ENCODE measurements at regions not wholly inside any gene's neighbourhood (a gene's known extent, or its start where the extent isn't known, plus 50 kb on each side); places are given as distances from the start of the nearest gene placed in this dataset.

DNA sequence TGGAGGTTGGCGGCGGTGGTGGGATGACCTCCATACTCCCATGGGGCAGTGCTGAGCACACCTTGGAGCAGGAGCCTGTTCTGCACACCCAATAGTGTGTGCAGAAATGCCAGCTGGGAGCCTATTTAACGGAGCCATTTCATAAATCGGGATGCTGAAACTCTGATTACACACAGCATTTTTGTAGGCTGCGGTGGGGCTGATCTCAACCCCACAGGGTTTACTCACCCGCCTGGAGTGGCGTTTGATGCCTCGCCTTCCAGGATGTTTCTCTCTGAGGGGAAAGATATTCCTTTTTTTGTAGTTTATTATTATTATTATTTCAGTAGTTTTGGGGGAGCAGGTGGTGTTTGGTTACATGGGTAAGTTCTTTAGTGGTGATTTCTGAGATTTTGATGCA lies 82.6 kb upstream of the WDR26 start:
- Mint-ChIP-seq H3K4me1 (peaks cover 9% of the 10 kb centered on the region), H3K9me3 (peaks cover 2% of the 10 kb centered on the region), H3K36me3 (ENCODE audit: low read depth) (no peaks in the 10 kb centered on the region), H3K27me3 (ENCODE audit: insufficient read depth) (no peaks in the 10 kb centered on the region), H3K4me3 (no peak overlapping the region), H3K27ac (no peak overlapping the region)
- H3K27me3 ChIP-seq (ENCODE audit: control insufficient read depth, insufficient read depth, low read length, poor library complexity, severe bottlenecking), result no peaks in the 10 kb centered on the region
- H3K9ac ChIP-seq (ENCODE audit: extremely low read depth, low read length, poor library complexity, severe bottlenecking), result no peak overlapping the region
- H3K4me3 ChIP-seq (ENCODE audit: low read length), result no peak overlapping the region
- DNase-seq, result no peak
- no peak overlapping the region for H3K27ac ChIP-seq (ENCODE audit: low read depth, low read length)
- TF ChIP-seq, protein P1, sequence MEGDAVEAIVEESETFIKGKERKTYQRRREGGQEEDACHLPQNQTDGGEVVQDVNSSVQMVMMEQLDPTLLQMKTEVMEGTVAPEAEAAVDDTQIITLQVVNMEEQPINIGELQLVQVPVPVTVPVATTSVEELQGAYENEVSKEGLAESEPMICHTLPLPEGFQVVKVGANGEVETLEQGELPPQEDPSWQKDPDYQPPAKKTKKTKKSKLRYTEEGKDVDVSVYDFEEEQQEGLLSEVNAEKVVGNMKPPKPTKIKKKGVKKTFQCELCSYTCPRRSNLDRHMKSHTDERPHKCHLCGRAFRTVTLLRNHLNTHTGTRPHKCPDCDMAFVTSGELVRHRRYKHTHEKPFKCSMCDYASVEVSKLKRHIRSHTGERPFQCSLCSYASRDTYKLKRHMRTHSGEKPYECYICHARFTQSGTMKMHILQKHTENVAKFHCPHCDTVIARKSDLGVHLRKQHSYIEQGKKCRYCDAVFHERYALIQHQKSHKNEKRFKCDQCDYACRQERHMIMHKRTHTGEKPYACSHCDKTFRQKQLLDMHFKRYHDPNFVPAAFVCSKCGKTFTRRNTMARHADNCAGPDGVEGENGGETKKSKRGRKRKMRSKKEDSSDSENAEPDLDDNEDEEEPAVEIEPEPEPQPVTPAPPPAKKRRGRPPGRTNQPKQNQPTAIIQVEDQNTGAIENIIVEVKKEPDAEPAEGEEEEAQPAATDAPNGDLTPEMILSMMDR (conservative IDR thresholded peaks at IDR 0.05), result no peak
- no peaks in the 10 kb centered on the region for H3K4me1 ChIP-seq (ENCODE audit: control insufficient read depth, insufficient read depth, low read length)
- no peaks in the 10 kb centered on the region for H3K36me3 ChIP-seq (ENCODE audit: control insufficient read depth, insufficient read depth, low read length)
- H3K9me3 ChIP-seq (ENCODE audit: control insufficient read depth, low read length), result peaks cover 8% of the 10 kb centered on the region
- 95 to 96% methylated on average over 3 to 8 of the region's 8 CpGs for WGBS, 2 experiments (ENCODE audit: insufficient coverage in 1 of 2, insufficient read length in 1 of 2)

DNA sequence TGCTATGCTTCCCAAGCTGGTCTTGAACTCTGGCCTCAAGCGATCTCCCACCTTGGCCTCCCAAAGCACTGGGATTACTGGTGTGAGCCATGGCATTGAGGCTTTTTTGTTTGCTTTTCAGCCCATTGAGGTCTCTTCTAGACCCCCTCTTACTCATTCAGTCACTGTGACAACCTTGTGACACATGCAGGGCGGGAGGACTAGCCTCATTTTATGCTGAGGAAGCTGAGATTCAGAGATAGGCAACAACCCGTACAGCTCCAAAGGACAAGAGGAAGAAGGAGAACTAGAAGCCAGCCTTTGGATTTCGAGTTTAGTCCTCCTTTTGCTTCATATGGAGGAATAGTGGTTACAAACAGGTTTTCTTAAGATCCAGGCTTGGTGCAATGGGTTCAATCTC lies 83.9 kb upstream of the WDR26 start:
- Mint-ChIP-seq H3K9me3 (peaks cover 2% of the 10 kb centered on the region), H3K4me1 (peaks cover 11% of the 10 kb centered on the region), H3K4me3 (no peak overlapping the region), H3K36me3 (ENCODE audit: low read depth) (no peaks in the 10 kb centered on the region), H3K27ac (no peak overlapping the region), H3K27me3 (ENCODE audit: insufficient read depth) (no peaks in the 10 kb centered on the region)
- Histone ChIP-seq H3K36me3 (ENCODE audit: control insufficient read depth, insufficient read depth, low read length) (no peaks in the 10 kb centered on the region), H3K4me3 (ENCODE audit: low read length) (no peak overlapping the region), H3K4me1 (ENCODE audit: control insufficient read depth, insufficient read depth, low read length) (peaks cover 4% of the 10 kb centered on the region), H3K9me3 (ENCODE audit: control insufficient read depth, low read length) (peaks cover 8% of the 10 kb centered on the region), H3K27ac (ENCODE audit: low read depth, low read length) (no peak overlapping the region), H3K27me3 (ENCODE audit: control insufficient read depth, insufficient read depth, low read length, poor library complexity, severe bottlenecking) (no peaks in the 10 kb centered on the region), H3K9ac (ENCODE audit: extremely low read depth, low read length, poor library complexity, severe bottlenecking) (no peak overlapping the region)
- TF ChIP-seq, protein P1 (conservative IDR thresholded peaks at IDR 0.05), result no peak
- no peak for DNase-seq
- WGBS, 2 experiments (ENCODE audit: insufficient coverage in 1 of 2, insufficient read length in 1 of 2), result 86 to 93% methylated on average over 3 to 4 of the region's 4 CpGs

DNA sequence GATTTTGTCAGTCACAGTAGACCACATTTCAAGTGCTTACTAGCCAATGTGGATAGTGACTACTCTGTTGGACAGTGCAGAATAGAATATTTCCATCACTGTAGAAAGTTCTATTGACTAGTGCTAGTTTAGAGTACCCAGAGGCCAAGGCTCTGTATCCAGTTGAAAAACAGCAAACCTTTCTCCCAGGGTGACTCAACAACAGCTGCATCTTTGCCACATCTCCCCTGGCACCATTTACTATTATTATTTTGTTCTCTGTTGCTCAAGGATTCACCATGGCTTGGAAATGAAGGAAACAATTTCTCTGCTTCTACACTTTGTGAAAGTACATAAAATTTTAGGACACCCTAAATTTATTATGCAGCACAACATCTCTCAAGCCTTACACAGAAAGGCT lies 85.3 kb upstream of the WDR26 start:
- no peak for DNase-seq
- no peak overlapping the region for H3K9ac ChIP-seq (ENCODE audit: extremely low read depth, low read length, poor library complexity, severe bottlenecking)
- TF ChIP-seq, protein P1 (conservative IDR thresholded peaks at IDR 0.05), result no peak
- H3K36me3 Mint-ChIP-seq (ENCODE audit: low read depth), result no peaks in the 10 kb centered on the region
- no peak overlapping the region for H3K4me3 Mint-ChIP-seq
- H3K4me1 ChIP-seq (ENCODE audit: control insufficient read depth, insufficient read depth, low read length), result peaks cover 4% of the 10 kb centered on the region
- no peaks in the 10 kb centered on the region for H3K27me3 ChIP-seq (ENCODE audit: control insufficient read depth, insufficient read depth, low read length, poor library complexity, severe bottlenecking)
- H3K4me1 Mint-ChIP-seq, result peaks cover 8% of the 10 kb centered on the region
- no peak overlapping the region for H3K27ac Mint-ChIP-seq
- no peak overlapping the region for H3K4me3 ChIP-seq (ENCODE audit: low read length)
- H3K9me3 ChIP-seq (ENCODE audit: control insufficient read depth, low read length), result peaks cover 8% of the 10 kb centered on the region
- no peaks in the 10 kb centered on the region for H3K36me3 ChIP-seq (ENCODE audit: control insufficient read depth, insufficient read depth, low read length)
- H3K9me3 Mint-ChIP-seq, result peaks cover 2% of the 10 kb centered on the region
- H3K27ac ChIP-seq (ENCODE audit: low read depth, low read length), result no peak overlapping the region
- no peaks in the 10 kb centered on the region for H3K27me3 Mint-ChIP-seq (ENCODE audit: insufficient read depth)
